Amniotic epithelial cell (primary cell): ENCODE measurements at regions not wholly inside any gene's neighbourhood (a gene's known extent, or its start where the extent isn't known, plus 50 kb on each side); places are given as distances from the start of the nearest gene placed in this dataset.
"Not testable (repeated sequence)": the region's sequence is repeated elsewhere in the genome, so short reads cannot be mapped to it uniquely, and the experiment has no call there.

Experiments
- DNase-seq: peaks from one replicate; pipeline ENCODE4 v3.0.0-alpha.2; 2010; ENCODE audit warnings: low read depth

- DNase-seq = not testable (repeated sequence)
Observed at GRCh38 chr9:41018948-41019347, 109.5 kb downstream of the FOXD4L6 start.

- DNase-seq = not testable (repeated sequence)
Observed at GRCh38 chr9:41016699-41017098, 111.8 kb downstream of the FOXD4L6 start.

GRCh38 chr9:40999952-41000700 is 128.4 kb downstream of the FOXD4L6 start:
- DNase-seq = not testable (repeated sequence)

- DNase-seq = not testable (repeated sequence)
Observed at GRCh38 chr9:40995490-40995889, 133.0 kb downstream of the FOXD4L6 start.

GRCh38 chr9:40993842-40994241 is 134.6 kb downstream of the FOXD4L6 start:
- DNase-seq = not testable (repeated sequence)

- not testable (repeated sequence) for DNase-seq
Observed at GRCh38 chr9:40993375-40993774, 135.1 kb downstream of the FOXD4L6 start.

GRCh38 chr9:40992472-40992821 is 136.0 kb downstream of the FOXD4L6 start:
- DNase-seq = not testable (repeated sequence)

GRCh38 chr9:40991741-40992471 is 136.6 kb downstream of the FOXD4L6 start:
- peak; percentile 99 for DNase-seq

- peak; percentile 0 for DNase-seq
Observed at GRCh38 chr9:40991100-40991740, 137.3 kb downstream of the FOXD4L6 start.

GRCh38 chr9:40986332-40986731 is 142.1 kb downstream of the FOXD4L6 start:
- not testable (repeated sequence) for DNase-seq

- not testable (repeated sequence) for DNase-seq
Observed at GRCh38 chr9:40975351-40975750, 153.1 kb downstream of the FOXD4L6 start.

- DNase-seq = not testable (repeated sequence)
Observed at GRCh38 chr9:40974912-40975311, 153.6 kb downstream of the FOXD4L6 start.

GRCh38 chr9:40971773-40972172 is 156.7 kb downstream of the FOXD4L6 start:
- DNase-seq = not testable (repeated sequence)

- not testable (repeated sequence) for DNase-seq
Observed at GRCh38 chr9:40970340-40970739, 158.1 kb downstream of the FOXD4L6 start.

- DNase-seq = not testable (repeated sequence)
Observed at GRCh38 chr9:40962461-40962860, 166.0 kb downstream of the FOXD4L6 start.

- DNase-seq = not testable (repeated sequence)
Observed at GRCh38 chr9:40951876-40952494, 176.5 kb downstream of the FOXD4L6 start.

- not testable (repeated sequence) for DNase-seq
Observed at GRCh38 chr9:40946228-40946627, 182.3 kb downstream of the FOXD4L6 start.

GRCh38 chr9:40942730-40943129 is 185.8 kb downstream of the FOXD4L6 start:
- not testable (repeated sequence) for DNase-seq

GRCh38 chr9:40939888-40940209 is 188.6 kb downstream of the FOXD4L6 start:
- DNase-seq = not testable (repeated sequence)

GRCh38 chr9:40939201-40939887 is 189.1 kb downstream of the FOXD4L6 start:
- DNase-seq = not testable (repeated sequence)

- DNase-seq = no peak
Observed at GRCh38 chr9:40935336-40935735, 193.1 kb downstream of the FOXD4L6 start.

- DNase-seq = not testable (repeated sequence)
Observed at GRCh38 chr9:40934480-40934879, 194.0 kb downstream of the FOXD4L6 start.
